Stomach (tissue), 8 donors: ENCODE measurements at regions not wholly inside any gene's neighbourhood (a gene's known extent, or its start where the extent isn't known, plus 50 kb on each side); places are given as distances from the start of the nearest gene placed in this dataset.
"Not testable (repeated sequence)": the region's sequence is repeated elsewhere in the genome, so short reads cannot be mapped to it uniquely, and the experiment has no call there.

Experiments used
- DNase-seq, 2 donors: peaks; one replicate each; pipeline versions ENCODE4 v3.0.0 to v3.0.0-alpha.2; 2013 to 2019
- H3K27ac ChIP-seq, 5 donors: fragments of 200-600 bp in 4 of 5; sonication (generic) in 4 of 5; one replicate each; pipeline ENCODE4 v1.5.1; 2013 to 2019; ENCODE audit warnings: mild to moderate bottlenecking in 1 of 5, moderate library complexity in 1 of 5
- H3K27me3 ChIP-seq, 3 donors: fragments of 200-600 bp; sonication (generic); one replicate each; pipeline ENCODE4 v1.5.1; 2017 to 2019; ENCODE audit warnings: mixed run types in 1 of 3
- H3K36me3 ChIP-seq, 4 donors: fragments of 200-600 bp; sonication (generic); 1 replicate in 3 of 4; 2 replicates in 1 of 4; pipeline ENCODE4 v1.5.1; 2016 to 2019
- H3K4me1 ChIP-seq, 4 donors: fragments of 200-600 bp; sonication (generic); one replicate each; pipeline ENCODE4 v1.5.1; 2016 to 2019
- H3K4me3 ChIP-seq, 4 donors: fragments of 200-600 bp; sonication (generic) in 3 of 4; one replicate each; pipeline ENCODE4 v1.5.1; 2016 to 2019; ENCODE audit warnings: mild to moderate bottlenecking in 1 of 4
- H3K9me3 ChIP-seq, 4 donors: fragments of 200-600 bp; sonication (generic); one replicate each; pipeline ENCODE4 v1.5.1; 2016 to 2019
- CTCF ChIP-seq, 7 experiments: fragments of 450-650 bp in 4 of 7; fragments of 200-600 bp in 3 of 7; sonication (generic) in 3 of 7; IDR thresholded peaks; one replicate each; pipeline ENCODE4 v1.5.1; 2016 to 2019; ENCODE audit warnings: antibody characterized with exemption in 7 of 7, control low read depth in 2 of 7, mild to moderate bottlenecking in 1 of 7
- EP300 ChIP-seq: sonication (generic); formaldehyde crosslinking; IDR thresholded peaks from one replicate; pipeline ENCODE4 v1.6.1; 2017; ENCODE audit warnings: antibody characterized with exemption
- POLR2A ChIP-seq, 4 donors: fragments of 450-650 bp; IDR thresholded peaks; one replicate each; pipeline ENCODE4 v1.6.1; 2016; ENCODE audit warnings: antibody characterized with exemption in 4 of 4, control low read depth in 2 of 4, mild to moderate bottlenecking in 1 of 4, moderate library complexity in 1 of 4
- POLR2AphosphoS5 ChIP-seq, 3 donors: sonication (generic); formaldehyde crosslinking; IDR thresholded peaks; one replicate each; pipeline ENCODE4 v1.6.1; 2016; ENCODE audit warnings: antibody characterized with exemption in 3 of 3
- WGBS, 5 donors: extraction: QIAGEN DNeasy Blood & Tissue Kit in 3 of 5; methylation state at CpG; one replicate each; pipeline versions ENCODE4 v1.1.5 to v1.1.7; 2013 to 2018; 5-methylcytosine and 5-hydroxymethylcytosine counted together
- intact Hi-C: fragments of 100-400 bp; cut with DNase I; formaldehyde crosslinking; loops from one replicate; pipeline ENCODE4 v1.15.1; 2023; ENCODE audit warnings: low total_unique reads
- donor health status: healthy with polysubstance abuse.
- donor health status: Bipolar disorder and iron deficiency.
- donor health status: healthy.

DNA sequence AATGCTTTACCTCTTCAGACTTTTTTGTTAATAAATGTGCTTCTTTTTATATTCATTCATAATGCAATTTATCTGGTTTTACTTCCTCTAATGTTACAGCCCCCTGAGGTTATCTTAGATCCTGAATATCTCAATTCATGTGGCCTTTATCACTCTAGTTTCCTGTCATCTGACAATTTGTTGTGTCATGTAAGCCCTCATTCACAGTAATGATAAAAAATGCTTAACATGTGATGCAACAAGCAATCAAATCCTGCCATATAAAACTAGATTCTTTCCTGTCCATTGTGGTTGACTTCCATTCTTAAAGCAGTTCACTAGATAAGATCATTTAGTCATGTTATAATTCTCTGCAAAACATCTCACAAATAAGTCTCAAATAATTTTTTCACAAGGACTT is 991.2 kb upstream of the ACO1 start:
- no peak overlapping the region for H3K4me3 ChIP-seq
- no peak for DNase-seq
- H3K27me3 ChIP-seq = no peaks in the 10 kb centered on the region
- intact Hi-C loops = no loop called here
- H3K27ac ChIP-seq = no peak overlapping the region
- peaks cover 0 to 9% (median 4%) of the 10 kb centered on the region in 4 donors for H3K4me1 ChIP-seq
- H3K9me3 ChIP-seq = no peaks in the 10 kb centered on the region
- H3K36me3 ChIP-seq = no peaks in the 10 kb centered on the region
- TF ChIP-seq POLR2A (IDR thresholded peaks at IDR 0.05) (no peak), POLR2AphosphoS5 (IDR thresholded peaks at IDR 0.05) (no peak)

DNA sequence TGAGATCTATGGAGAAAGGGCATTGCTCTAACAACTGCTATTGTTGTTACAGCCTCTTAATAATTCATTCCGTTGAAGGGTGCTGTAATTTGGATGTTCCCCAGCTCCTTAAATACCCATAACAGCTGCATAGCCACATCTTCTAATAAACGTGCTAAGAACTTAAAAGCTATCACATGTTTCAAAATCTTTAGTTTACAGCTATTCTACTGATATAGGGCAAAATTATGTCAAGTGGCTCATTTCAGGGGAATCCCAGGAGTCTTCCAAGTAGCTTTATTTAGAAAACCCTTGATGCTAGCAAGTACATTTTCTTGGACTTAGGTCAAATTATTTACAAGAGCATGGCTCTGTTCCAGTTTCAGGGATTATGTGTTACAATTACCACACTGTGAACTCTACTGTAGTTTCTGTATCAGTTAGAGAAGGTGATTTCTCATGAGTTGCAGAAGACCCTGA is 990.4 kb upstream of the ACO1 start:
- intact Hi-C loops = no loop called here
- DNase-seq = peak in 1 of 2 donors; percentile 57
- Histone ChIP-seq H3K27ac (no peak overlapping the region), H3K9me3 (no peaks in the 10 kb centered on the region), H3K27me3 (no peaks in the 10 kb centered on the region), H3K36me3 (no peaks in the 10 kb centered on the region), H3K4me3 (no peak overlapping the region), H3K4me1 (peaks cover 0 to 9% (median 4%) of the 10 kb centered on the region in 4 donors)
- TF ChIP-seq POLR2A (IDR thresholded peaks at IDR 0.05) (no peak), EP300 (no peak), CTCF (IDR thresholded peaks at IDR 0.05) (no peak), POLR2AphosphoS5 (IDR thresholded peaks at IDR 0.05) (no peak)
- WGBS, 5 donors = 28 to 42% (median 30%) methylated on average over 2 of the region's 2 CpGs

- TF ChIP-seq POLR2A (IDR thresholded peaks at IDR 0.05) (no peak), EP300 (no peak), POLR2AphosphoS5 (IDR thresholded peaks at IDR 0.05) (no peak), CTCF (IDR thresholded peaks at IDR 0.05) (no peak)
- Histone ChIP-seq H3K27ac (no peak overlapping the region), H3K27me3 (no peaks in the 10 kb centered on the region), H3K4me3 (no peak overlapping the region), H3K4me1 (no peaks in the 10 kb centered on the region), H3K9me3 (peaks cover 0 to 5% (median 0%) of the 10 kb centered on the region in 4 donors), H3K36me3 (no peaks in the 10 kb centered on the region)
- intact Hi-C loops = no loop called here
- DNase-seq = no peak
These were observed 972.4 kb upstream of the ACO1 start for GRCh38 chr9:31412081-31412480.

- Histone ChIP-seq H3K4me1 (no peaks in the 10 kb centered on the region), H3K36me3 (no peaks in the 10 kb centered on the region), H3K4me3 (no peak overlapping the region), H3K27ac (no peak overlapping the region), H3K9me3 (peaks cover 0 to 13% (median 3%) of the 10 kb centered on the region in 4 donors), H3K27me3 (no peaks in the 10 kb centered on the region)
- TF ChIP-seq EP300 (no peak), POLR2AphosphoS5 (IDR thresholded peaks at IDR 0.05) (no peak)
- DNase-seq = no peak
- intact Hi-C loops = no loop called here
These were observed 969.3 kb upstream of the ACO1 start for GRCh38 chr9:31415164-31415563.

- Histone ChIP-seq H3K4me3 (no peak overlapping the region), H3K9me3 (peaks cover 0 to 8% (median 3%) of the 10 kb centered on the region in 4 donors), H3K27ac (no peak overlapping the region), H3K27me3 (no peaks in the 10 kb centered on the region), H3K36me3 (no peaks in the 10 kb centered on the region), H3K4me1 (no peaks in the 10 kb centered on the region)
- TF ChIP-seq POLR2AphosphoS5 (IDR thresholded peaks at IDR 0.05) (no peak), CTCF (IDR thresholded peaks at IDR 0.05) (no peak), POLR2A (IDR thresholded peaks at IDR 0.05) (no peak), EP300 (no peak)
- WGBS, 5 donors = 89 to 93% (median 92%) methylated on average over 4 of the region's 4 CpGs
- intact Hi-C loops = no loop called here
- no peak for DNase-seq
These were observed 966.0 kb upstream of the ACO1 start for GRCh38 chr9:31418419-31418818.

DNA sequence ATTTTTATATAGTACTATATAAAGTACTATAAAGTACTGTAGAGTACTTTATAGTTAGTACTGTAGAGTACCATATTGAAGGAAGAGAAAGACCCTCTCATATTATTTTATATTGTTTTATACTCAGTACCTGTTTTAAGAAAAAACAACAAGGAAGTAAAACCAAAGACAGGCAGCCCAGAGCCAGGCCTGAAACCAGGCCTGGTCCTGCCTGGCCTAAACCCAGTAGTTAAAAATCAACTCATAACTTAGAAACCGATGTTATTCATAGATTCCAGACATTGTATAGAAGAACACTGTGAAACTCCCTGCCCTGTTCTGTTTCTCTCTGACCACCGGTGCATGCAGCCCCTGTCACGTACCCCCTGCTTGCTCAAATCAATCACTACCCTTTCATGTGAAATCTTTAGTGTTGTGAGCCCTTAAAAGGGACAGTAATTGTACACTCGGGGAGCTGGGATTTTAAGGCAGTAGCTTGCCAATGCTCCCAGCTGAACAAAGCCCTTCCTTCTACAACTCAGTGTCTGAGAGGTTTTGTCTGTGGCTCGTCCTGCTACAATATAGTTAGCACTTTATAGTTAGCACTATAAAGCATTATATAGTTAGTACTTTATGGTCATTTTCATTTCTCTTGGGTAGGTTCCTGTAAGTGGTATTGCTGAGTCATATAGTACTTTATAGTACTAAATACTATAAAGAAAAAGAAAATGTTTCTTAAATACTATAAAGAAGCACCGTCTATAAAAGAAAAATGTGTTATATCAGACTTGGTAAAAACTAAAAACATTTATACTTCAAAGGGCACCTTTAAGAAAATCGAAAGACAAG is 940.6 kb upstream of the ACO1 start:
- intact Hi-C loops, H3K27ac ChIP-seq, DNase-seq, H3K4me1 ChIP-seq, H3K36me3 ChIP-seq, H3K4me3 ChIP-seq, H3K9me3 ChIP-seq, H3K27me3 ChIP-seq: not testable (repeated sequence)
- 62 to 73% (median 71%) methylated on average over 7 of the region's 7 CpGs for WGBS, 5 donors
